Astrocyte of the cerebellum (primary cell): ENCODE measurements at regions not wholly inside any gene's neighbourhood (a gene's known extent, or its start where the extent isn't known, plus 50 kb on each side); places are given as distances from the start of the nearest gene placed in this dataset.

Source experiments
- DNase-seq: peaks from one replicate; pipeline ENCODE4 v3.0.0-alpha.2; 2011; ENCODE audit warnings: low read depth
- H3K4me3 ChIP-seq: 2 replicates; pipeline ENCODE4 v1.5.1; 2011; ENCODE audit warnings: mild to moderate bottlenecking, low read depth, low read length, moderate library complexity
- in situ Hi-C: cut with HindIII; loops from 2 replicates; pipeline ENCODE4 v1.10.0; 2017; ENCODE audit warnings: low sequenced_read_pairs
- TF ChIP-seq, protein P1 (sequence below): IDR thresholded peaks from 2 replicates; pipeline ENCODE4 v1.5.1; 2012; ENCODE audit warnings: low read length, low read depth, moderate library complexity, mild to moderate bottlenecking; ENCODE audit errors: missing control alignments

DNA sequence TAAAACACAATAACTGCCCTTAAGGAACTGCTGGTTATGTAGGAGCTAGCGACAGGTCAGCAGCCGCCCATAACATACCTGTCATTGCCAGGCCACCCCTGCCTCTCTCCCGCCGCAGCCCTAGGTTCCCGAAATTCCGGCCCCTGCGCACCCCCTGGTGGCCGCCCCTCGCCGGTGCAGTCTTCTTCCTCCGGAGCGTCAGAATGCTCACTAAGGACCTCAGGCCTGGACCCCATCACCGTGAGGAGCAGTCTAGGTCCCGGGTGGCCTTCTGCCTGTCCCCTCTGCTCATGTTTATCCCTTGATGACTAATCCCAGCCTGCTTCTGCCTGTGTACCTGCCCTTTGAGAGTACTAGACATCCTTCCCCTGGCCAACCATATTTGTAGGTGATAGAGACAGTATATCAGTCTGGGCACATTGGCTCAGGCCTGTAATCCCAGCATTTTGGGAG is 115.7 kb upstream of the SLC1A4 start:
- no peak for DNase-seq
- in situ Hi-C loops: no loop called here
- H3K4me3 ChIP-seq: no peak overlapping the region
- TF ChIP-seq, protein P1, sequence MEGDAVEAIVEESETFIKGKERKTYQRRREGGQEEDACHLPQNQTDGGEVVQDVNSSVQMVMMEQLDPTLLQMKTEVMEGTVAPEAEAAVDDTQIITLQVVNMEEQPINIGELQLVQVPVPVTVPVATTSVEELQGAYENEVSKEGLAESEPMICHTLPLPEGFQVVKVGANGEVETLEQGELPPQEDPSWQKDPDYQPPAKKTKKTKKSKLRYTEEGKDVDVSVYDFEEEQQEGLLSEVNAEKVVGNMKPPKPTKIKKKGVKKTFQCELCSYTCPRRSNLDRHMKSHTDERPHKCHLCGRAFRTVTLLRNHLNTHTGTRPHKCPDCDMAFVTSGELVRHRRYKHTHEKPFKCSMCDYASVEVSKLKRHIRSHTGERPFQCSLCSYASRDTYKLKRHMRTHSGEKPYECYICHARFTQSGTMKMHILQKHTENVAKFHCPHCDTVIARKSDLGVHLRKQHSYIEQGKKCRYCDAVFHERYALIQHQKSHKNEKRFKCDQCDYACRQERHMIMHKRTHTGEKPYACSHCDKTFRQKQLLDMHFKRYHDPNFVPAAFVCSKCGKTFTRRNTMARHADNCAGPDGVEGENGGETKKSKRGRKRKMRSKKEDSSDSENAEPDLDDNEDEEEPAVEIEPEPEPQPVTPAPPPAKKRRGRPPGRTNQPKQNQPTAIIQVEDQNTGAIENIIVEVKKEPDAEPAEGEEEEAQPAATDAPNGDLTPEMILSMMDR: peak; percentile 81

DNA sequence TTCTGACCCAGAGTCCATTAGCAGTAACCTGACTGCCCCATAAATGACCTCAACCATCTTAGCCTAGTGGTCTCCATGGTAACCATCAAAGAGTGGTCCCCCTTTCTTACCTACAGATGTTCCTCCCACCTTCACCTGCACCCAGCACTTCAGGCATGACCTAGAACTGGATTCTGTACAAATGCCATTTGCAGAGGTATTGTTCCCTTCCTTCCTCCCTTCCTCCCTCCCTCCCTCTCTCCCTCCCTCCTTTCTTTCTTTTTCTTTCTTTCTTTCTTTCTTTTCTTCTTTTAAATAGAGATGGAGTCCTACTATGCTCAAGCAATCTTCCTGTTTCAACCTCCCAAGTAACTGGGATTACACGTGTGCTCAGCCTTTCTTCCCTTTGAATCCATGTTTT is 114.6 kb upstream of the SLC1A4 start:
- TF ChIP-seq, protein P1: no peak
- no peak for DNase-seq
- H3K4me3 ChIP-seq: no peak overlapping the region
- in situ Hi-C loops: no loop called here

DNA sequence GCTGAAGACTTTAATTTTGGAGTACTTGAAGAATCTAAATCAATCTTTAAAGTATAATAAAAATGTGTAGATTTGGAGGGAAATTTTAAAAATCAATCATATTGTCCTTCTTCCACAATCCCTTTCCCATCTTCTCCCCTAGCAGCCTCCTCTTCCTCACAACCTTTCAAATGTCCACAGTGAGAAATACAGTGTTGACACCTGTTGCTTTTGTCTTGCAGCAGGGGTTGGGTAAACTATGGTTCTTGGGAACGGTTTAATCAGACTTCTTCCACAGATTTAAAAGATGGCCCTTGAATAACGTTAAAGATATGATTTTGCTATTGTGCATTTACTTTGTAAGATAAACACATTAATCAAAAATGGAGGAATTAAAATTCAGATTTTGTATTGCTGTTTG is 113.8 kb upstream of the SLC1A4 start:
- TF ChIP-seq, protein P1: no peak
- in situ Hi-C loops: no loop called here
- DNase-seq: no peak
- H3K4me3 ChIP-seq: no peak overlapping the region

DNA sequence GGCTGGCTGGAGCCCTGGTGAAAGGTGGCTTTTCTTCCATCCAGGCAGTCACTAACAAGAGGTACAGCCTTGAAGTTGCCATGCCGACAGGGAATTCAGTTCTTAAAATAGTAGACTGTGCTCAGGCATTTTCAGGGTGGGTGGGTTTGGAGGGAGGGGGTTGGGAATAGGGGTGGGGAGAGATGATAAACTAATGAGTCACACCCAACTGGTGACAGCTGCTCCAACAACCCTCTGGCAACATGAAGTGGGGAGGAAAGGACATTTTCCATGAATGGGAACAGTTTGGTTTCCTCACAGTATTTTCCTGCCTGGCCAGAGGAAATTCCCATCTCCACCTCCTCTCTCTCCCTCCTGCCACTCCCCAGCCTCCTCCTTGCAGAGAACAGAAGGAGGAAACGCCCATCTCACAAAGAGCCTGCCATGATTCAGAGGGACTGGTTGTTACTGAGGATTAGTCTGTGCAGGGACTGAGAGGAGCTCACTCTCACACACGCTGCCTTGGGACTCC is 113.0 kb upstream of the SLC1A4 start:
- DNase-seq: no peak
- no peak overlapping the region for H3K4me3 ChIP-seq
- TF ChIP-seq, protein P1: no peak
- in situ Hi-C loops: no loop called here

DNA sequence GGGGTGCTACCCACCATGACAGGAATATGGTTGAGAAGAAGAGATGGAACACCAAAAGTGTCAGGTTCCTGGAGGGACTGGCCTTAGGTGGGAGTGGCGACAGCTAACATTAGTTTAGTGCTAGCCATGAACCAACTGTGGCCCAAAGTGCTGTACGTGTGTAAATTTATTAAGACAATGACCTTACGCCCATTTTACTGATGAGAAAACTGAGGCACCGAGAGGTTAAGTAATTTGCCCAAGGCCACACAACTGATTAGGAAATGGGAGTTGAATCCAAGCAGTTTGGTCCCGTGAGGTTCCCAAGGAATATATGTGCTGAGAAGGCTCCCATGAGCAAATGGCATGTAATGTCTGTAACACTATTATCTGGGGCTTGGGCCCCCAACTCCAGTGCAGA is 109.5 kb upstream of the SLC1A4 start:
- no peak overlapping the region for H3K4me3 ChIP-seq
- no peak for DNase-seq
- in situ Hi-C loops: no loop called here
- TF ChIP-seq, protein P1: no peak

DNA sequence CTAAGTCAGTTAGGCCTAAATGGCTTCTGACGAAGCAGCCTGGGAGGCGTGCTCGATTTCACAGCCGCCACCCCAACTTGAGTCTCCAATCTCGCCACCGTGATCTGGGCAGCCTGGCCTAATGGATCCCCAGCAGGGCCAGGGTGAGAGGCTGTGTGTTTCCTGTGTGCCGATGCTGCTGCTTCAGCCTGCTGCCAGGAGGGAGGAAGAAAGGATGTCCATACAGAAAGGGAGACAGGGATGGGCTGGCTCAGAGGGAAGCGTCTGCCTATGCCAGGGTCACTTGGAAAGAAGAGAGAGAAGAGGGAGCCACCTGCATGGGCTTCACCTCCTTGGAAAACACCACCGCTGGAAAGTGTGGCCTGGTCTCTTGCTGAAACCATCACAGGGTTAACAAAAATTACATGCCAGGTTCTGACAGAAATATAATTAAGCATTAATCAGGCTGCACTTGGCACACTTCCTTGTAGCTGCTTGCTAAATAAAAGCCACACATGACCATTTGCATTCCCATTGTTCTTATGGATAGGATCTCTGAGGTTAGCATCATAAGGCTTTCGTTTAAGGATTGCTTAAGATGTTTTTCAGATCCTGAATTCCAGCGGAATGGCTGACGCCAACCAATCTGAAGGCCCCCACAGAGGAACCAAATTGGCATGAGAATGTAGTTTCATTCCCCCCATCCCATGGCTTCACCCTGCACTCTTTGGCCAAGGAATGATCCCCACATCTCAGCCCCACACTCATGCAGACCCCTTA is 108.8 kb upstream of the SLC1A4 start:
- in situ Hi-C loops: no loop called here
- no peak overlapping the region for H3K4me3 ChIP-seq
- DNase-seq: no peak
- TF ChIP-seq, protein P1: no peak
